KMS-11 (cell line): ENCODE measurements at regions not wholly inside any gene's neighbourhood (a gene's known extent, or its start where the extent isn't known, plus 50 kb on each side); places are given as distances from the start of the nearest gene placed in this dataset.

Experiments
- H2AFZ ChIP-seq: fragments of 200-600 bp; sonication (generic); 2 replicates; pipeline ENCODE4 v1.6.1; 2016; ENCODE audit warnings: antibody characterized with exemption, mixed run types, low read depth
- H3K27ac ChIP-seq: fragments of 200-600 bp; sonication (generic); 2 replicates; pipeline ENCODE4 v1.6.1; 2016; ENCODE audit warnings: mild to moderate bottlenecking, mixed run types
- H3K27me3 ChIP-seq: fragments of 200-600 bp; sonication (generic); 2 replicates; pipeline ENCODE4 v1.6.1; 2017; ENCODE audit warnings: mild to moderate bottlenecking, low read depth, mixed run types, moderate library complexity; ENCODE audit not compliant: insufficient read depth
- H3K36me3 ChIP-seq: fragments of 200-600 bp; sonication (generic); 2 replicates; pipeline ENCODE4 v1.6.1; 2017; ENCODE audit warnings: mild to moderate bottlenecking, mixed run types; ENCODE audit not compliant: insufficient read depth
- H3K4me1 ChIP-seq: fragments of 200-600 bp; sonication (generic); 2 replicates; pipeline ENCODE4 v1.6.1; 2016; ENCODE audit warnings: mild to moderate bottlenecking, low read depth, mixed run types; ENCODE audit not compliant: poor library complexity, severe bottlenecking
- H3K4me2 ChIP-seq: fragments of 200-600 bp; sonication (generic); 2 replicates; pipeline ENCODE4 v1.7.0; 2016; ENCODE audit warnings: mild to moderate bottlenecking, mixed run types
- H3K4me3 ChIP-seq: fragments of 200-600 bp; sonication (generic); IDR thresholded peaks from 2 replicates; pipeline ENCODE4 v1.6.1; 2017; ENCODE audit warnings: low read depth, low read length, mixed read lengths; ENCODE audit not compliant: insufficient read depth
- H3K79me2 ChIP-seq: fragments of 200-600 bp; sonication (generic); 2 replicates; pipeline ENCODE4 v1.6.1; 2016; ENCODE audit warnings: low read depth, mixed run types; ENCODE audit not compliant: insufficient read depth
- H3K9ac ChIP-seq: fragments of 200-600 bp; sonication (generic); 2 replicates; pipeline ENCODE4 v1.6.1; 2016; ENCODE audit warnings: mild to moderate bottlenecking, mixed run types
- H4K20me1 ChIP-seq: fragments of 200-600 bp; sonication (generic); 2 replicates; pipeline ENCODE4 v1.6.1; 2016; ENCODE audit warnings: mild to moderate bottlenecking, mixed run types; ENCODE audit not compliant: insufficient read depth
- CTCF ChIP-seq: fragments of 200-600 bp; sonication (generic); conservative IDR thresholded peaks from 2 replicates; pipeline ENCODE4 v1.6.1; 2017; ENCODE audit warnings: low read depth, mild to moderate bottlenecking, antibody characterized with exemption, low read length, moderate library complexity, mixed read lengths

DNA sequence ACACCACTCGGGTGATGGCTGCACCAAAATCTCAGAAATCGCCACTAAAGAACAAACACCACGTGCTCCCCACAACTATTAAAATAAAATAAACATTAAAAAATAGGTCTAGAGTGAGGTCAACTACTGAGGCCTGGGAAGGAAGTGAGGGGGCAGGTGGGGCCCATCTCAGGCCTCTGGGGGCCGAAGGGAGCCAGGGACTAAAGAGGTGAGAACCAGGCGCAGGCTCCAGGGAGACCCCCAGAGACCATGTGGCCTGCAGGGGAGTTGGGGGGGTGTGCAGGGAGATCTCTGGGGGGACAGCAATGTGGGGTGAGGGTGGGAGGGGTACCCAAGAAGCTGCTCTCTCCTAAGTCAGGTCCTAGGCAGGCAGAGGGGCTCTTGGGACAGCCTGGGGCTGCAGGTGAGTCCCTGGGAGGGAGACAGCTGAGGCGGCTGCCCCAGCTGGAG lies 111.3 kb upstream of the SMURF2 start:
- TF ChIP-seq CTCF = no peak
- Histone ChIP-seq H3K4me2 (peak overlapping the region; percentile 82), H3K27me3 (no peaks in the 10 kb centered on the region), H3K27ac (no peak overlapping the region), H3K4me1 (peaks cover 29% of the 10 kb centered on the region), H4K20me1 (no peaks in the 10 kb centered on the region), H2AFZ (peak overlapping the region; percentile 76; the same call in 1 of the 2 replicates), H3K36me3 (no peaks in the 10 kb centered on the region), H3K4me3 (no peak overlapping the region), H3K9ac (peak overlapping the region; percentile 44; the same call in 1 of the 2 replicates), H3K79me2 (no peaks in the 10 kb centered on the region)

DNA sequence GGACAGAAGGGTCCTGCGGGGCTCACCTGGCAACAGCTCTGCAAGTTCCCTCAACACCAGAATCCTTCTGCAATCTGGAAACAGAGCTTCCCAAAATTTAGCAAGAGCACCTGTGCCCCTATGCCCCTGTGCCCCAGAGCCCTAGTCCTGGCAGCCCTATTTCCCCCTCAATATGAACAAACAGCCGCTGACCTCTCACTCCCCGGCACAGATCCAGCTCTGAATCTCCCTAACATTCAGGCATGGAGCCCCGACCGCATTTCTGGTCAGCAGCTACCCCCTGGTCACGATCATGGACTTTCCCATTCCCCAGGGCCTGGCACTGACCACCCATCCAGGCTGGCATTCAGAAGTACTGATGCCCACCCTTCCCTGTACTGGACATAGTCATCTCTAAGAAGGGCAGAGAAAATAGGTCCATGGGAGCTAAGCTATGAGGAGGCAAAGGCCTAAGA lies 110.8 kb upstream of the SMURF2 start:
- Histone ChIP-seq H3K79me2 (no peaks in the 10 kb centered on the region), H3K4me3 (no peak overlapping the region), H3K27ac (no peak overlapping the region)

GRCh38 chr17:64771980-64772844 lies 110.1 kb upstream of the SMURF2 start:
- Histone ChIP-seq H2AFZ (no peak overlapping the region), H3K27ac (no peak overlapping the region), H3K27me3 (no peaks in the 10 kb centered on the region), H3K36me3 (no peaks in the 10 kb centered on the region), H3K4me2 (no peak overlapping the region), H3K79me2 (no peaks in the 10 kb centered on the region), H3K4me1 (peaks cover 19% of the 10 kb centered on the region), H3K9ac (no peak overlapping the region), H4K20me1 (no peaks in the 10 kb centered on the region), H3K4me3 (no peak overlapping the region)
- no peak for TF ChIP-seq CTCF

More for the DNA sequence above, 110.8 kb upstream of the SMURF2 start:
- peak overlapping the region; percentile 82; the same call in 1 of the 2 replicates for H3K4me2 ChIP-seq
- no peak overlapping the region for H3K9ac ChIP-seq
- H2AFZ ChIP-seq = no peak overlapping the region
- H3K4me1 ChIP-seq = peaks cover 25% of the 10 kb centered on the region
- H3K27me3 ChIP-seq = no peaks in the 10 kb centered on the region
- no peaks in the 10 kb centered on the region for H4K20me1 ChIP-seq
- no peak for TF ChIP-seq CTCF
- no peaks in the 10 kb centered on the region for H3K36me3 ChIP-seq

DNA sequence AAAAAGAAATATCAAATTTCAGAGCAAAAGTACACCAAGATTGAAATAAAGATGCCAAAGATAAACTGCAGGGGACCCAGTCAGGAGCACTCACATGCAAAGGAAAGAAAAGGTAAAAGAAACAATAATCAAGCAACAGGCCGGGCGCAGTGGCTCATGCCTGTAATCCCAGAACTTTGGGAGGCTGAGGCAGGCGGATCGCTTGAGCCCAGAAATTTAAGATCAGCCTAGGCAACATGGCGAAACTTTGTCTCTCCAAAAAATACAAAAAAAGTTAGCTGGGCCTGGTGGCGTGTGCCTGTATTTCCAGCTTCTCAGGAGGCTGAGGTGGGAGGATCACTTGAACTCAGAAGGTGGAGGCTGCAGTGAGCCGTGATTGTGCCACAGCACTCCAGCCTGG lies 107.6 kb upstream of the SMURF2 start:
- H3K4me2 ChIP-seq = no peak overlapping the region
- H3K27ac ChIP-seq = no peak overlapping the region
- no peaks in the 10 kb centered on the region for H3K27me3 ChIP-seq
- no peak overlapping the region for H3K4me3 ChIP-seq
- no peak overlapping the region for H3K9ac ChIP-seq
- no peak overlapping the region for H2AFZ ChIP-seq
- H3K4me1 ChIP-seq = peaks cover 10% of the 10 kb centered on the region
- H3K36me3 ChIP-seq = no peaks in the 10 kb centered on the region
- no peaks in the 10 kb centered on the region for H3K79me2 ChIP-seq
- no peak for TF ChIP-seq CTCF
- no peaks in the 10 kb centered on the region for H4K20me1 ChIP-seq
